ENCODE measurements at regions not wholly inside any gene's neighbourhood (a gene's known extent, or its start where the extent isn't known, plus 50 kb on each side); places are given as distances from the start of the nearest gene placed in this dataset.

DNA sequence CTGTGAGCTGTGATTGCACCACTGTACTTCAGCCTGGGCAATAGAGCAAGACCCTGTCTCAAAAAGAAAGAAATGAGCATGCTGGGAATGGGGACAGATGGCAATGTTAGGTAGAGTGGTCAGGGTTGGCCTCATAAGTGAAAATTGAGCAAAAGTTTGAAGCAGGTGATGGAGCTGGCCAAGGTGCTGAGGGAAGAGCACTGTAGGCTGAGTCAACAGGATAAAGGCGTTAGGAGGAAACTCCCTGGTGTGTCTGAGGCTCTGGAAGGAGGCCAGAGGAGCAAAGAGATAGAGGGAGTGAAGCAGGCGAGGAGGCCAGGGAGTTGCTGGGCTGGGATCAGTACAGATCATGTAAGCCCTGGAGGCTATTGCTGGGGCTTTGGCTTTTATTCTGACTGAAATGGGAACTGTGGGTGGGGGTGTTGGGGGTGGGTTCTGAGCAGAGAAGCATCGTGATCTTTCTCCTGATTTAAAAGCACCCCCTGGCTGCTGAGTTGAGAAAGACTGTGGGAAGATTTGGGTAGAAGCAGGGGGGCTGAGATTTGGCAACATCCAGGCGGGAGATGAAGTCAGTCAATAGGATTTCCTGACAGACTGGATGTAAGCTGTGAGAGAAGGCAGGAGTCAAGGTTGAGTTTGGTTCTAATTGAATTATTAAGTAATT, 52.5 kb upstream of the VKORC1L1 start:
- no peak overlapping the region for H3K4me3 ChIP-seq (ENCODE audit: control insufficient read depth, low read depth, low read length)
- TF ChIP-seq, protein P1, sequence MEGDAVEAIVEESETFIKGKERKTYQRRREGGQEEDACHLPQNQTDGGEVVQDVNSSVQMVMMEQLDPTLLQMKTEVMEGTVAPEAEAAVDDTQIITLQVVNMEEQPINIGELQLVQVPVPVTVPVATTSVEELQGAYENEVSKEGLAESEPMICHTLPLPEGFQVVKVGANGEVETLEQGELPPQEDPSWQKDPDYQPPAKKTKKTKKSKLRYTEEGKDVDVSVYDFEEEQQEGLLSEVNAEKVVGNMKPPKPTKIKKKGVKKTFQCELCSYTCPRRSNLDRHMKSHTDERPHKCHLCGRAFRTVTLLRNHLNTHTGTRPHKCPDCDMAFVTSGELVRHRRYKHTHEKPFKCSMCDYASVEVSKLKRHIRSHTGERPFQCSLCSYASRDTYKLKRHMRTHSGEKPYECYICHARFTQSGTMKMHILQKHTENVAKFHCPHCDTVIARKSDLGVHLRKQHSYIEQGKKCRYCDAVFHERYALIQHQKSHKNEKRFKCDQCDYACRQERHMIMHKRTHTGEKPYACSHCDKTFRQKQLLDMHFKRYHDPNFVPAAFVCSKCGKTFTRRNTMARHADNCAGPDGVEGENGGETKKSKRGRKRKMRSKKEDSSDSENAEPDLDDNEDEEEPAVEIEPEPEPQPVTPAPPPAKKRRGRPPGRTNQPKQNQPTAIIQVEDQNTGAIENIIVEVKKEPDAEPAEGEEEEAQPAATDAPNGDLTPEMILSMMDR (IDR thresholded peaks at IDR 0.05; ENCODE audit: control insufficient read depth, insufficient read depth, low read depth, low read length, missing control alignments), result no peak
- DNase-seq (ENCODE audit: low read depth), result no peak

Data from AG09309 (cell line).